ENCODE measurements at regions not wholly inside any gene's neighbourhood (a gene's known extent, or its start where the extent isn't known, plus 50 kb on each side); places are given as distances from the start of the nearest gene placed in this dataset.

DNA sequence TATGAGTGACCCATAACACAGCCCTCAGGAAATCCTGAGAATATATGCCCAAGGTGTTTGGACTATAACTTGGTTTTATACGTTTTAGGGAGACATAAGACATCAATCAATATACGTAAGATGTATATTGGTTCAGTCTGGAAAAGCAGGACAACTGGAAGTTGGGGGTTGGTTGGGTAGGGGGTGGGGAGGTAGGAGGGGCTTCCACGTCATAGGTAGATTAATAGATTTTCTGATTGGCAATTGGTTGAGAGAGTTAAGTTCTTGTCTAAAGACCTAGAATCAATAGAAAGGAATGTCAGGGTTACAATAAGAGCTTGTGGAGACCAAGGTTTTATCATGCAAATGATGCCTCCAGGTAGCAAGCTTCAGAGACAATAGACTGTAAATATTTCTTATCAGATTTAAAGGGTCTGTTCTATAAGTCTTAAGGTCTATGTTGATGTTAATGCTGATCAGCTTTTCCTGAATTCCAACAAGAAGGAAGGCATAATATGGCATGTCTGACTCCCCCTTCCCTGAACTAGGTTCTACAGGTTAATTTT is 2267.7 kb upstream of the ACO1 start:
- Histone ChIP-seq H2BK15ac (ENCODE audit: low read depth, low read length) (no peak overlapping the region), H3K14ac (replicated peaks; ENCODE audit: low read depth, low read length) (no peak overlapping the region), H4K20me1 (ENCODE audit: insufficient read depth, low read length) (no peaks in the 10 kb centered on the region), H4K91ac (ENCODE audit: insufficient read depth, low read depth, low read length) (no peak overlapping the region), H2BK120ac (ENCODE audit: low read depth, low read length) (no peak overlapping the region), H3K79me1 (ENCODE audit: low read depth in 1 of 2, low read length in 2 of 2) (no peaks in the 10 kb centered on the region), H4K8ac (ENCODE audit: low read depth in 2 of 2, low read length in 2 of 2) (no peak overlapping the region), H3K27me3 (ENCODE audit: control insufficient read depth, insufficient read depth, low read length) (no peaks in the 10 kb centered on the region), H3K56ac (ENCODE audit: extremely low read depth, insufficient read depth, low read length) (no peak overlapping the region), H2BK5ac (ENCODE audit: low read depth, low read length, poor library complexity, severe bottlenecking) (no peak overlapping the region), H3K9me1 (ENCODE audit: insufficient read depth, low read length) (no peaks in the 10 kb centered on the region), H3K4me3 (ENCODE audit: insufficient read depth, low read depth, low read length) (no peak overlapping the region), H3K36me3 (ENCODE audit: control insufficient read depth, insufficient read depth, low read length) (no peaks in the 10 kb centered on the region), H3K9me3 (ENCODE audit: control insufficient read depth, insufficient read depth, low read length) (0 out of 2 replicates have a peak, but pooled peaks cover 1% of the 10 kb centered on the region), H2BK20ac (ENCODE audit: low read depth, low read length) (no peak overlapping the region), H3K4ac (ENCODE audit: low read depth, low read length) (no peak overlapping the region), H2AK9ac (replicated peaks; ENCODE audit: low read depth, low read length, poor library complexity) (no peak overlapping the region), H3K9ac (ENCODE audit: low read depth, low read length) (no peak overlapping the region), H3K18ac (ENCODE audit: low read depth, low read length) (no peak overlapping the region), H3K23ac (ENCODE audit: low read depth, low read length) (no peak overlapping the region), H2AFZ (replicated peaks; ENCODE audit: low read length, poor library complexity) (no peak overlapping the region), H3K4me2 (ENCODE audit: low read depth, low read length) (no peak overlapping the region), H3K27ac (ENCODE audit: insufficient read depth, low read length) (no peak overlapping the region), H4K5ac (ENCODE audit: low read depth, low read length) (no peak overlapping the region), H3K4me1 (ENCODE audit: control insufficient read depth, insufficient read depth, low read length) (no peaks in the 10 kb centered on the region), H2AK5ac (ENCODE audit: low read depth, low read length) (no peak overlapping the region)
- no peak for TF ChIP-seq FOS (IDR thresholded peaks at IDR 0.05; ENCODE audit: low read depth, low read length)
- TF ChIP-seq POLR2A (IDR thresholded peaks at IDR 0.05; ENCODE audit: low read depth, low read length), result no peak
- no peak for TF ChIP-seq SMC3 (IDR thresholded peaks at IDR 0.05; ENCODE audit: low read depth, low read length)
- no peak for TF ChIP-seq CHD1 (IDR thresholded peaks at IDR 0.05; ENCODE audit: low read depth, low read length)
- TF ChIP-seq CEBPB (IDR thresholded peaks at IDR 0.05; ENCODE audit: low read depth, low read length), result no peak
- TF ChIP-seq NFE2L2 (IDR thresholded peaks at IDR 0.05; ENCODE audit: low read depth, low read length), result no peak
- TF ChIP-seq, protein P1, sequence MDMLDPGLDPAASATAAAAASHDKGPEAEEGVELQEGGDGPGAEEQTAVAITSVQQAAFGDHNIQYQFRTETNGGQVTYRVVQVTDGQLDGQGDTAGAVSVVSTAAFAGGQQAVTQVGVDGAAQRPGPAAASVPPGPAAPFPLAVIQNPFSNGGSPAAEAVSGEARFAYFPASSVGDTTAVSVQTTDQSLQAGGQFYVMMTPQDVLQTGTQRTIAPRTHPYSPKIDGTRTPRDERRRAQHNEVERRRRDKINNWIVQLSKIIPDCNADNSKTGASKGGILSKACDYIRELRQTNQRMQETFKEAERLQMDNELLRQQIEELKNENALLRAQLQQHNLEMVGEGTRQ (IDR thresholded peaks at IDR 0.05; ENCODE audit: low read depth, low read length), result no peak
- TF ChIP-seq MXI1 (IDR thresholded peaks at IDR 0.05; ENCODE audit: borderline replicate concordance, low read depth, low read length), result no peak
- TF ChIP-seq MAFK (IDR thresholded peaks at IDR 0.05; ENCODE audit: low read depth, low read length), result no peak
- TF ChIP-seq, protein P2, sequence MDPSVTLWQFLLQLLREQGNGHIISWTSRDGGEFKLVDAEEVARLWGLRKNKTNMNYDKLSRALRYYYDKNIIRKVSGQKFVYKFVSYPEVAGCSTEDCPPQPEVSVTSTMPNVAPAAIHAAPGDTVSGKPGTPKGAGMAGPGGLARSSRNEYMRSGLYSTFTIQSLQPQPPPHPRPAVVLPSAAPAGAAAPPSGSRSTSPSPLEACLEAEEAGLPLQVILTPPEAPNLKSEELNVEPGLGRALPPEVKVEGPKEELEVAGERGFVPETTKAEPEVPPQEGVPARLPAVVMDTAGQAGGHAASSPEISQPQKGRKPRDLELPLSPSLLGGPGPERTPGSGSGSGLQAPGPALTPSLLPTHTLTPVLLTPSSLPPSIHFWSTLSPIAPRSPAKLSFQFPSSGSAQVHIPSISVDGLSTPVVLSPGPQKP (IDR thresholded peaks at IDR 0.05; ENCODE audit: borderline replicate concordance, low read depth, low read length), result no peak
- TF ChIP-seq, protein P3, sequence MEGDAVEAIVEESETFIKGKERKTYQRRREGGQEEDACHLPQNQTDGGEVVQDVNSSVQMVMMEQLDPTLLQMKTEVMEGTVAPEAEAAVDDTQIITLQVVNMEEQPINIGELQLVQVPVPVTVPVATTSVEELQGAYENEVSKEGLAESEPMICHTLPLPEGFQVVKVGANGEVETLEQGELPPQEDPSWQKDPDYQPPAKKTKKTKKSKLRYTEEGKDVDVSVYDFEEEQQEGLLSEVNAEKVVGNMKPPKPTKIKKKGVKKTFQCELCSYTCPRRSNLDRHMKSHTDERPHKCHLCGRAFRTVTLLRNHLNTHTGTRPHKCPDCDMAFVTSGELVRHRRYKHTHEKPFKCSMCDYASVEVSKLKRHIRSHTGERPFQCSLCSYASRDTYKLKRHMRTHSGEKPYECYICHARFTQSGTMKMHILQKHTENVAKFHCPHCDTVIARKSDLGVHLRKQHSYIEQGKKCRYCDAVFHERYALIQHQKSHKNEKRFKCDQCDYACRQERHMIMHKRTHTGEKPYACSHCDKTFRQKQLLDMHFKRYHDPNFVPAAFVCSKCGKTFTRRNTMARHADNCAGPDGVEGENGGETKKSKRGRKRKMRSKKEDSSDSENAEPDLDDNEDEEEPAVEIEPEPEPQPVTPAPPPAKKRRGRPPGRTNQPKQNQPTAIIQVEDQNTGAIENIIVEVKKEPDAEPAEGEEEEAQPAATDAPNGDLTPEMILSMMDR (conservative IDR thresholded peaks at IDR 0.05; ENCODE audit: low read depth, low read length), result no peak
- no peak for TF ChIP-seq BHLHE40 (IDR thresholded peaks at IDR 0.05; ENCODE audit: low read depth, low read length)
- TF ChIP-seq RCOR1 (IDR thresholded peaks at IDR 0.05; ENCODE audit: insufficient replicate concordance, low read length), result no peak
- TF ChIP-seq MAZ (IDR thresholded peaks at IDR 0.05; ENCODE audit: borderline replicate concordance, low read depth, low read length), result no peak
- TF ChIP-seq RFX5 (IDR thresholded peaks at IDR 0.05; ENCODE audit: low read depth, low read length), result no peak
- TF ChIP-seq RAD21 (IDR thresholded peaks at IDR 0.05; ENCODE audit: low read length), result no peak
- BruUV-seq (replicated peaks), result no TSS peak
- ChIA-PET CTCF (no interaction called here), POLR2A (ENCODE audit: unreplicated experiment) (no interaction called here)
- WGBS, 2 experiments (ENCODE audit: extremely low coverage in 2 of 2, insufficient read length in 1 of 2), result 45% methylated on average over 3 of the region's 3 CpGs; no CpG with 5 or more reads in 1 of the 2 experiments
- intact Hi-C loops (cut with micrococcal nuclease) (no loop called here), dilution Hi-C loops (cut with HindIII; ENCODE audit: low sequenced_read_pairs, unreplicated experiment) (no loop called here), in situ Hi-C loops (cut with MboI; ENCODE audit: low sequenced_read_pairs) (no loop called here)
- no peak for DNase-seq
- no peak for ATAC-seq (ENCODE audit: low read depth)
